ENCODE measurements at regions not wholly inside any gene's neighbourhood (a gene's known extent, or its start where the extent isn't known, plus 50 kb on each side); places are given as distances from the start of the nearest gene placed in this dataset.
"Not testable (repeated sequence)": the region's sequence is repeated elsewhere in the genome, so short reads cannot be mapped to it uniquely, and the experiment has no call there.

DNA sequence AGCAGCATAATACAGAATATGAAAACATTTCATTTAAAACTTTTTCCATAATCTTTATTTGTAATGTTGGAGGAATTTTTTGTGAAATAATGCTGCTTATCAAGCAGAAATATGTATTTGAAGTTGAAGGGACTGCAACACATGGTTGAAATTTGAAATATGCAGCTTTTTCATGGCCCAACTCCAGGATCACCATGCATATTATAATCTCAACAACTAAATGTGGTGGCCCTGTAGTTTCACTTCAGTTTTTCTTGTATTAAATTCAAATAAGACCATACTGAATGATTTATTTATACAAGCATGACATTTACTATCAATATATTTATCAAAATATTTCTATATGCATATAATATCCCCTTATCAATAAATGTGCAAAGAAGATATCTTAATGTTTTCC, 157.7 kb upstream of the LHX8 start:
- Histone ChIP-seq H3K4me1 (ENCODE audit: control insufficient read depth, insufficient read depth, low read length, poor library complexity, severe bottlenecking) (no peaks in the 10 kb centered on the region), H3K9me3 (ENCODE audit: control insufficient read depth, low read length) (no peaks in the 10 kb centered on the region), H3K4me3 (ENCODE audit: extremely low read depth, insufficient read depth, low read length, poor library complexity, severe bottlenecking) (no peak overlapping the region), H3K27ac (ENCODE audit: low read depth, low read length, severe bottlenecking) (no peak overlapping the region), H3K36me3 (ENCODE audit: control insufficient read depth, insufficient read depth, low read length) (no peaks in the 10 kb centered on the region)

DNA sequence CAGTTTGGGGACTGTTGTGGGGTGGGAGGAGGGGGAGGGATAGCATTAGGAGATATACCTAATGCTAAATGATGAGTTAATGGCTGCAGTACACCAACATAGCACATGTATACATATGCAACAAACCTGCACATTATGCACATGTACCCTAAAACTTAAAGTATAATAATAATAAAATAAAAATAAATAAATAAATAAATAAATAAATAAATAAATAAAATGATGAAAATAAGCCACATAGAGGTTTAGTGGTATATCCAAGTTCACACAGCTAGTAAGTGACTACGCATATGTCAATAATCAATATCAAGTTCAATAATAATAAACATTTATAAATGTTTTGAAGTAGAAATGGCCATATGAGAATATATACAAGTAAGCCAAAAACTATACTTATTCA, 141.7 kb upstream of the LHX8 start:
- not testable (repeated sequence) for H3K9me3 ChIP-seq (ENCODE audit: control insufficient read depth, low read length); H3K27ac ChIP-seq (ENCODE audit: low read depth, low read length, severe bottlenecking); H3K4me3 ChIP-seq (ENCODE audit: extremely low read depth, insufficient read depth, low read length, poor library complexity, severe bottlenecking); H3K4me1 ChIP-seq (ENCODE audit: control insufficient read depth, insufficient read depth, low read length, poor library complexity, severe bottlenecking); H3K36me3 ChIP-seq (ENCODE audit: control insufficient read depth, insufficient read depth, low read length)
- no CpG with 5 or more reads among the region's 1 CpG for WGBS, 2 experiments (ENCODE audit: insufficient coverage in 2 of 2)

DNA sequence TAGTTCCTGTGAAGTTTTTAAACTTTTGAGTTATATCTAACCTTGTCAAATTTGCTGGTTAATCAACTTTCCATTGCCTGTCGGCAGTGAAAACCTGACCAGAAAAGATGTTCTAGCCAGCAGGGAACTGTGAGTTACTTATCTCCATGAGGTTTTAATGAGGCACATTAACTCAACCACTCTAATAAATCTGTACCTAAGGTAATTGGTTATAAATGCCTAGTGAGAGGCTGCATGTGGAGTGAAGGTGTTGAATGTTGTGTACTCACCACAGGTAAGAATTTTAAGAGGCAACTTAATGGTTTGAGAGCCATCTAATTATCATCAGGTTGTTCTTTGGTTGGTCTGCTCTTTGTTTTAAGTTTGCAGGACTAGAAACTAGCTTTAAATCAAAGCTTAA, 138.4 kb upstream of the LHX8 start:
- Histone ChIP-seq H3K4me1 (ENCODE audit: control insufficient read depth, insufficient read depth, low read length, poor library complexity, severe bottlenecking) (no peaks in the 10 kb centered on the region), H3K9me3 (ENCODE audit: control insufficient read depth, low read length) (no peaks in the 10 kb centered on the region), H3K27ac (ENCODE audit: low read depth, low read length, severe bottlenecking) (no peak overlapping the region), H3K36me3 (ENCODE audit: control insufficient read depth, insufficient read depth, low read length) (no peaks in the 10 kb centered on the region), H3K4me3 (ENCODE audit: extremely low read depth, insufficient read depth, low read length, poor library complexity, severe bottlenecking) (no peak overlapping the region)
- WGBS, 2 experiments (ENCODE audit: insufficient coverage in 2 of 2) = no CpG with 5 or more reads among the region's 1 CpG

DNA sequence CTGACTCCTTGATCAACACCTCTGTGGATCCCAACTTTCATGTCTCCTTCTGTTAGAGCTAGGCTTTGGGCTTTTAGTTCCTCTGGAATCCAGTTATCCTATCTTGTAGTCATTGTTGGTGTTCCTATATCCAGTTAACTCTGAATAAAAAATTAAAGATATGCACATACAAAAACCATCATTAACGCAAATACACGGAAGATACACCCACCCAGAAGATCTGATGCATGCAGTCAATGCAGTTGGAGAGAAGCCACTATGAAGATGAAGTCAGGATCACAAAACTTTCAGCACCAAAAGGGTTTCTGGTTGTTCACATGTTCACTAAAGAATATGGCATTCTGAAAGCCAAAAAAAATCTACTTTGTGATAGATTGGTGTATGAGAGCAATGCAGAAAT, 123.6 kb upstream of the LHX8 start:
- no peak overlapping the region for H3K27ac ChIP-seq (ENCODE audit: low read depth, low read length, severe bottlenecking)
- 92 to 100% methylated on average over 1 to 2 of the region's 2 CpGs for WGBS, 2 experiments (ENCODE audit: insufficient coverage in 2 of 2)
- H3K4me1 ChIP-seq (ENCODE audit: control insufficient read depth, insufficient read depth, low read length, poor library complexity, severe bottlenecking) = no peaks in the 10 kb centered on the region
- no peak overlapping the region for H3K4me3 ChIP-seq (ENCODE audit: extremely low read depth, insufficient read depth, low read length, poor library complexity, severe bottlenecking)
- H3K9me3 ChIP-seq (ENCODE audit: control insufficient read depth, low read length) = no peaks in the 10 kb centered on the region
- no peaks in the 10 kb centered on the region for H3K36me3 ChIP-seq (ENCODE audit: control insufficient read depth, insufficient read depth, low read length)

DNA sequence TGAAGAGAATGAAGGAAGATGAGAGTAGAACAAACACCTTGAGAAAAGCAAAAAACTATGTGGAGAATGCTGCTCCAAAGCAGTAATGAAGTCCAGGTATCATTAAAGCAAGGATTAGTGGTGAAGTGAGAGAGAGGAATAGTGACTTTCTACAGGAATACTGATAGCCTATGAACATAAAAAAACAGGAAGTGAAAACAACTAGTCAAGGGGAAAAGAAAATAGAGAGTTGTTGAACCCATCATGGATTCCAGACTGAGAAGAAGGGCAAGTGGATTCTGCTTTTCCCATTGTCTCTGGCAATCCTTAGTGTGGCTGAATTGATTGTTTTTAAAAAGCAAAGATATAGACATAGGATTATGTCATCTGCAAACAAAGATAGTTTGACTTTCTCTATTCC, 119.9 kb upstream of the LHX8 start:
- no peak overlapping the region for H3K4me3 ChIP-seq (ENCODE audit: extremely low read depth, insufficient read depth, low read length, poor library complexity, severe bottlenecking)
- H3K4me1 ChIP-seq (ENCODE audit: control insufficient read depth, insufficient read depth, low read length, poor library complexity, severe bottlenecking) = no peaks in the 10 kb centered on the region
- H3K36me3 ChIP-seq (ENCODE audit: control insufficient read depth, insufficient read depth, low read length) = no peaks in the 10 kb centered on the region
- no peak overlapping the region for H3K27ac ChIP-seq (ENCODE audit: low read depth, low read length, severe bottlenecking)
- no peaks in the 10 kb centered on the region for H3K9me3 ChIP-seq (ENCODE audit: control insufficient read depth, low read length)

DNA sequence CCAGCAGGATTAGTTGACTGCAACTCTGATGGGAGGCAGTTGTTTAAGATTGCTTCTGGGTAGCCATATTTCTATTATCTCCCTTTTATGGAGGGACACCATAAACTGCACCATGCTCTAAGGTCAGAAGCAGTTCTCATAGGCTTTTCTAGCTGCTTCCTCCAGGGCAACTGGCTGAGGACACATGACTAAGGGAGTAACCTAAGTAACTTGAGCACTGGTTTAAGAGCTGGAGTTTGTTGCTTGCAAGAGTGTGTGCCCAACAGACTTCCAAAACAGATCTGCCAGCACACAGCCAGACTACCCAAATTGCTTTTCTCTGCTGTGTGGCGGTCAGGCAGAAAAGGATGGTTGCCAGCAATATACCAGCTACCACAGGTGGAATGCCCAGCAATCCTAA, 111.2 kb upstream of the LHX8 start:
- 100% methylated on average over 1 of the region's 1 CpG; no CpG with 5 or more reads in 1 of the 2 experiments for WGBS, 2 experiments (ENCODE audit: insufficient coverage in 2 of 2)
- Histone ChIP-seq H3K9me3 (ENCODE audit: control insufficient read depth, low read length) (no peaks in the 10 kb centered on the region), H3K27ac (ENCODE audit: low read depth, low read length, severe bottlenecking) (no peak overlapping the region), H3K4me3 (ENCODE audit: extremely low read depth, insufficient read depth, low read length, poor library complexity, severe bottlenecking) (no peak overlapping the region), H3K36me3 (ENCODE audit: control insufficient read depth, insufficient read depth, low read length) (no peaks in the 10 kb centered on the region), H3K4me1 (ENCODE audit: control insufficient read depth, insufficient read depth, low read length, poor library complexity, severe bottlenecking) (no peaks in the 10 kb centered on the region)

DNA sequence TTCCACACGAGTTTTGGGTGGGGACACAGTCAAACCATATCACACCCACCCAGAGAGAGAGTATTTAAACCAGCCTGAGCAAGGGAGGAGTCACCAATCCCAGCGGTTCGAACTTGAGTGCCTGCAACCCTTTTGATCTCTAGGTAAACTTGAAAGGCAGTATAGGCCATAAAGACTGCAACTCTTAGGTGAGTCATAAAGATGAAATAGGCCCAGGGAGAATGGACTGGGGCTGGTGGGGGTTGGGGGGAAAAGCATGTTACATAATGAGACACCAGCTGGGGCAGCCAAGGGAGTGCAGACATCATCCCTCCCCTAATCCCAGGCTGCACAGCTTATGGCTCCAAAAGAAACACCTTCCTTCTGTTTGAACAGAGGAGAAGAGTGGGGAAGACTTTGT, 99.8 kb upstream of the LHX8 start:
- WGBS, 2 experiments (ENCODE audit: insufficient coverage in 2 of 2) = 86 to 100% methylated on average over 2 of the region's 3 CpGs
- no peak overlapping the region for H3K27ac ChIP-seq (ENCODE audit: low read depth, low read length, severe bottlenecking)

DNA sequence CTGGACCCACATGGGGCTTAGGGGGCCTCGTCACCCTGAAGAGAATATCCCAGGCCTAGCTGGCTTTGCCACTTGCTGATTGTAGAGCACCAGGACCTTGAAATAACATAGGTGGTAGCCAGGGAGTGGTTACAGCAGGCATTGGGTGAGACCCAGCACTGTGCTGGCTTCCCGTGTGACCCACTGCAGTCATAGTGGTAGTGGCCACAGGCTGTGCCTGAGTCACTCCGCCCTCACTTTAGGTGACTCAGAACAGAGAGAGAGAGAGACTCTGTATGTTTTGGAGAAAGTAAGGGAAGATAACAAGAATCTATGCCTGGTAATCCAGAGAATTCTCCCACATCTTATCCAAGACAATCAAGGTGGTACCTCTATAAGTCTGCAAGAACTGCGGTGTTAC, 98.7 kb upstream of the LHX8 start:
- no peak overlapping the region for H3K4me3 ChIP-seq (ENCODE audit: extremely low read depth, insufficient read depth, low read length, poor library complexity, severe bottlenecking)
- WGBS, 2 experiments (ENCODE audit: insufficient coverage in 2 of 2) = 82 to 94% methylated on average over 2 of the region's 4 CpGs
- H3K4me1 ChIP-seq (ENCODE audit: control insufficient read depth, insufficient read depth, low read length, poor library complexity, severe bottlenecking) = no peaks in the 10 kb centered on the region
- H3K9me3 ChIP-seq (ENCODE audit: control insufficient read depth, low read length) = no peaks in the 10 kb centered on the region
- H3K27ac ChIP-seq (ENCODE audit: low read depth, low read length, severe bottlenecking) = no peak overlapping the region
- no peaks in the 10 kb centered on the region for H3K36me3 ChIP-seq (ENCODE audit: control insufficient read depth, insufficient read depth, low read length)

More for the DNA sequence above, 99.8 kb upstream of the LHX8 start:
- Histone ChIP-seq H3K9me3 (ENCODE audit: control insufficient read depth, low read length) (no peaks in the 10 kb centered on the region), H3K4me1 (ENCODE audit: control insufficient read depth, insufficient read depth, low read length, poor library complexity, severe bottlenecking) (no peaks in the 10 kb centered on the region), H3K36me3 (ENCODE audit: control insufficient read depth, insufficient read depth, low read length) (no peaks in the 10 kb centered on the region), H3K4me3 (ENCODE audit: extremely low read depth, insufficient read depth, low read length, poor library complexity, severe bottlenecking) (no peak overlapping the region)

DNA sequence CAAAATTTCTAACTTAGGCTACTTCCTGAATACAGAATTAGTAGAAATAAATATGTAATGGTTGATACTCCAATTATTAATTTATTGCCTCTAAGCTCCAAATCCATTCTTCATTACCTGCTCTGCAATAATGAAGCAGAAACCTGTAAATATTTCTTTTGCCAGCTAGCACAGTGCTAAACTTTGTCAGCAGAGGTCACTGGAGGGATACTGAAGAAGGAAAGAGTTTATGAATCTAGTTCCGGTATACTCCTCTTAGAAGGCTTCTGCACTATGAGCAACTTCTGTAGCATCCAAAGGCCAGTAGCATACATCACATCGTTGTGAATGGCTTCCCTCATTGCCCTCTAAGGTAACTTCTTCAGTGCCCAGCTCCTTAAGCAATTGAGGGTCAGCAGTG, 81.0 kb upstream of the LHX8 start:
- no peaks in the 10 kb centered on the region for H3K4me1 ChIP-seq (ENCODE audit: control insufficient read depth, insufficient read depth, low read length, poor library complexity, severe bottlenecking)
- H3K36me3 ChIP-seq (ENCODE audit: control insufficient read depth, insufficient read depth, low read length) = no peaks in the 10 kb centered on the region
- H3K4me3 ChIP-seq (ENCODE audit: extremely low read depth, insufficient read depth, low read length, poor library complexity, severe bottlenecking) = no peak overlapping the region
- no peak overlapping the region for H3K27ac ChIP-seq (ENCODE audit: low read depth, low read length, severe bottlenecking)
- 61% methylated on average over 2 of the region's 2 CpGs; no CpG with 5 or more reads in 1 of the 2 experiments for WGBS, 2 experiments (ENCODE audit: insufficient coverage in 2 of 2)
- no peaks in the 10 kb centered on the region for H3K9me3 ChIP-seq (ENCODE audit: control insufficient read depth, low read length)

DNA sequence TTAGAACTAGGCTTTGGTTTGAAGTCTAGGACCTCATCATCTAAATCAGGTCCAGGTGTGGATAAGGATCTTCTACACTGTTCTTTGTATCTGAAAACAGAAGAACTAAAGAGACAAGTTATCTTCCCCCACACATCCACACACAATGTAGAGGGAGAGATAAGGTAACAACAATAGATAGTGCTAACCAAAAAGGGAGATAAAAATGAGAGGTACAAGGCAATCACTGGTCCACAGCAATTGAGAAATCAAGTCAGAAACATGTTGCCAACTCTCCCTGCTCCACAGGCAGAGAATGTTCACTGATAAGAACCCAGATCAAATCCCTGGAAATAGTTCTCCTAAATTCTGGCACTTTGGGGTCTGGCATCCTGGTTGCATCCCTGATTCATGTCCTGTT, 75.8 kb upstream of the LHX8 start:
- Histone ChIP-seq H3K4me1 (ENCODE audit: control insufficient read depth, insufficient read depth, low read length, poor library complexity, severe bottlenecking) (no peaks in the 10 kb centered on the region), H3K27ac (ENCODE audit: low read depth, low read length, severe bottlenecking) (no peak overlapping the region), H3K36me3 (ENCODE audit: control insufficient read depth, insufficient read depth, low read length) (no peaks in the 10 kb centered on the region), H3K9me3 (ENCODE audit: control insufficient read depth, low read length) (no peaks in the 10 kb centered on the region), H3K4me3 (ENCODE audit: extremely low read depth, insufficient read depth, low read length, poor library complexity, severe bottlenecking) (no peak overlapping the region)

DNA sequence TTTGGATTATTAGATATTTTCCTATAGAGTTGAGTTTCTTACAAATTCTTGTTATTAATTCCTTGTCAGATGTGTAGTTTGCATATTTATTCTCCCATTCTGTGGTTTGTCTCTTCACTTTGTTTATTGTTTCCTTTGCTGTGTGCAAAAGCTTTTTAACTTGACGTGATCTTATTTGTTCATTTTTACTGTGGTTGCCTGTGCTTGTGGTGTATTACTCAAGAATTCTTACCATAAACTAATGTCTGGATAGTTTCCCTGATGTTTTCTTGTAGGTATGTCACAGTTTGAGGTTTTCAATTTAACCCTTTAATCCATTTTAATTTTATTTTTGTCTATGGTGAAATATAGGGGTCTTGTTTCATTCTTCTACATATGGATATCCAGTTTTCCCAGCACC, 72.1 kb upstream of the LHX8 start:
- WGBS, 2 experiments (ENCODE audit: insufficient coverage in 2 of 2) = no CpG with 5 or more reads among the region's 1 CpG
- Histone ChIP-seq H3K36me3 (ENCODE audit: control insufficient read depth, insufficient read depth, low read length) (no peaks in the 10 kb centered on the region), H3K9me3 (ENCODE audit: control insufficient read depth, low read length) (no peaks in the 10 kb centered on the region), H3K4me1 (ENCODE audit: control insufficient read depth, insufficient read depth, low read length, poor library complexity, severe bottlenecking) (no peaks in the 10 kb centered on the region), H3K4me3 (ENCODE audit: extremely low read depth, insufficient read depth, low read length, poor library complexity, severe bottlenecking) (no peak overlapping the region), H3K27ac (ENCODE audit: low read depth, low read length, severe bottlenecking) (no peak overlapping the region)

DNA sequence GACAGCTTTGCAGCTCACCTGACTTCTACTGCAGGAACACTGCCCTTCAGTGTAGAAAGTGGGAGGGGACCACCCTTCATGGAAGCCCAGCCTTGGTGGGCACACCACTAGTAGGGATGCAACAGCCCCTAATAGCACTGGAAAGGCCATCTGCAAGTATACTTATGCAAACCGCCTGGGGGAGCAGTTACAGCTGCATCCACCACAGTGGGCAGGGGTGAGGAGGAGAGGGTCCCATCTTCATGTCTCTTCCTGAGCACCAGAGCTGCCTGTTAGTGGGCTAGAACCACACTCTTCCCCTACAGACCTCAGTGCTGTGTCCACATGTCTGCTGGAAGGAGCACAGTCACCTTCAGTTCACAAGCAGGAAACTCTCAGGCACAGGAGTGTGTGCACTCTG, 66.2 kb upstream of the LHX8 start:
- H3K36me3 ChIP-seq (ENCODE audit: control insufficient read depth, insufficient read depth, low read length) = no peaks in the 10 kb centered on the region
- H3K27ac ChIP-seq (ENCODE audit: low read depth, low read length, severe bottlenecking) = no peak overlapping the region
- H3K4me1 ChIP-seq (ENCODE audit: control insufficient read depth, insufficient read depth, low read length, poor library complexity, severe bottlenecking) = no peaks in the 10 kb centered on the region
- no peaks in the 10 kb centered on the region for H3K9me3 ChIP-seq (ENCODE audit: control insufficient read depth, low read length)
- H3K4me3 ChIP-seq (ENCODE audit: extremely low read depth, insufficient read depth, low read length, poor library complexity, severe bottlenecking) = no peak overlapping the region
- 67% methylated on average over 1 of the region's 1 CpG for WGBS, 2 experiments (ENCODE audit: insufficient coverage in 2 of 2)
